ENCODE measurements at regions not wholly inside any gene's neighbourhood (a gene's known extent, or its start where the extent isn't known, plus 50 kb on each side); places are given as distances from the start of the nearest gene placed in this dataset.

- no peak overlapping the region for H3K4me3 ChIP-seq (ENCODE audit: low read length)
- TF ChIP-seq CTCF (conservative IDR thresholded peaks at IDR 0.05; ENCODE audit: low read depth, low read length): no peak
- no peak for DNase-seq (ENCODE audit: low read depth)
These were observed 676.2 kb downstream of the MAT2B start for GRCh38 chr5:164181604-164182003.

- no peak for DNase-seq (ENCODE audit: low read depth)
- no peak overlapping the region for H3K4me3 ChIP-seq (ENCODE audit: low read length)
- TF ChIP-seq CTCF (conservative IDR thresholded peaks at IDR 0.05; ENCODE audit: low read depth, low read length): no peak
These were observed 678.7 kb downstream of the MAT2B start for GRCh38 chr5:164184158-164184557.

GRCh38 chr5:164185000-164185399, 679.6 kb downstream of the MAT2B start:
- no peak for TF ChIP-seq CTCF (conservative IDR thresholded peaks at IDR 0.05; ENCODE audit: low read depth, low read length)
- no peak overlapping the region for H3K4me3 ChIP-seq (ENCODE audit: low read length)
- no peak for DNase-seq (ENCODE audit: low read depth)

- no peak overlapping the region for H3K4me3 ChIP-seq (ENCODE audit: low read length)
- DNase-seq (ENCODE audit: low read depth): no peak
- no peak for TF ChIP-seq CTCF (conservative IDR thresholded peaks at IDR 0.05; ENCODE audit: low read depth, low read length)
These were observed 681.1 kb downstream of the MAT2B start for GRCh38 chr5:164186550-164186949.

GRCh38 chr5:164187785-164188184, 682.4 kb downstream of the MAT2B start:
- no peak for DNase-seq (ENCODE audit: low read depth)
- no peak overlapping the region for H3K4me3 ChIP-seq (ENCODE audit: low read length)
- no peak for TF ChIP-seq CTCF (conservative IDR thresholded peaks at IDR 0.05; ENCODE audit: low read depth, low read length)

GRCh38 chr5:164188733-164189148, 683.3 kb downstream of the MAT2B start:
- DNase-seq (ENCODE audit: low read depth): peak; percentile 54
- H3K4me3 ChIP-seq (ENCODE audit: low read length): no peak overlapping the region
- no peak for TF ChIP-seq CTCF (conservative IDR thresholded peaks at IDR 0.05; ENCODE audit: low read depth, low read length)

- H3K4me3 ChIP-seq (ENCODE audit: low read length): no peak overlapping the region
- DNase-seq (ENCODE audit: low read depth): peak; percentile 80
- TF ChIP-seq CTCF (conservative IDR thresholded peaks at IDR 0.05; ENCODE audit: low read depth, low read length): no peak
These were observed 685.8 kb downstream of the MAT2B start for GRCh38 chr5:164191240-164191639.
